ENCODE measurements at regions not wholly inside any gene's neighbourhood (a gene's known extent, or its start where the extent isn't known, plus 50 kb on each side); places are given as distances from the start of the nearest gene placed in this dataset.

DNA sequence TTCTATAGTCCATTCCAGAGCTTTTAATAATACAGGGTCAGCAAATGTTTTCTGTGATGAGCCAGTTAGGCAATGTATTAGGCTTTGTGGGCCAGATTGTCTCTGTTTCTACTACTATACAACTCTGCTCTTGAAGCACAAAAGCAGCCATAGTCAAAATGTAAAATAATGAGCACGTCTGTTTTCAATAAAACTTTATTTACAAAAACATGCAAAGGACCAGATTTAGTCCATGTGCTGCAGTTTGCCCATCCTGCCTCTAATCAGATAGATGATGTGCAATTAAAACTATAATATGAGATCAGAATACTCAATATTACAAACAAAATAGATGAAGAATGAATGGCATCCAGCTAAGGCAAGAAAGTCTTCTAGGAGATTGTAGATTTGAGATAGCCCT, 127.8 kb upstream of the FRMPD4 start:
- Histone ChIP-seq H4K20me1 (ENCODE audit: control insufficient read depth, extremely low read depth, insufficient read depth, low read length) (no peaks in the 10 kb centered on the region), H3K4me1 (ENCODE audit: control insufficient read depth, extremely low read depth, insufficient read depth, low read length) (peaks cover 35% of the 10 kb centered on the region), H3K9ac (ENCODE audit: control insufficient read depth, extremely low read depth, insufficient read depth, low read length) (no peak overlapping the region), H2AFZ (ENCODE audit: control insufficient read depth, low read length) (no peak overlapping the region), H3K4me2 (ENCODE audit: control insufficient read depth, extremely low read depth, insufficient read depth, low read depth, low read length) (no peak overlapping the region), H3K36me3 (ENCODE audit: control insufficient read depth in 2 of 2, extremely low read depth in 1 of 2, insufficient read depth in 2 of 2, low read length in 2 of 2) (no peaks in the 10 kb centered on the region), H3K27me3 (ENCODE audit: control insufficient read depth, extremely low read depth, insufficient read depth, low read length) (no peaks in the 10 kb centered on the region), H3K9me3 (ENCODE audit: control insufficient read depth, low read depth, low read length) (no peaks in the 10 kb centered on the region), H3K4me3 (ENCODE audit: control insufficient read depth in 2 of 3, extremely low read depth in 1 of 3, insufficient read depth in 2 of 3, low read depth in 1 of 3, low read length in 3 of 3) (no peak overlapping the region), H3K27ac (ENCODE audit: control insufficient read depth, insufficient read depth, low read length) (no peak overlapping the region), H3K9me1 (ENCODE audit: control insufficient read depth, extremely low read depth, insufficient read depth, low read length) (no peaks in the 10 kb centered on the region), H3K79me2 (ENCODE audit: control insufficient read depth, insufficient read depth, low read length) (no peaks in the 10 kb centered on the region)
- DNase-seq (ENCODE audit: low read depth, low spot score) (no peak), FAIRE-seq (no peak)
- dilution Hi-C loops (cut with MboI; ENCODE audit: extremely low pct_ligation_motif_present, low sequenced_read_pairs), result no loop called here
- TF ChIP-seq EZH2 (IDR thresholded peaks at IDR 0.05; ENCODE audit: low read length), result no peak
- TF ChIP-seq, protein P1, sequence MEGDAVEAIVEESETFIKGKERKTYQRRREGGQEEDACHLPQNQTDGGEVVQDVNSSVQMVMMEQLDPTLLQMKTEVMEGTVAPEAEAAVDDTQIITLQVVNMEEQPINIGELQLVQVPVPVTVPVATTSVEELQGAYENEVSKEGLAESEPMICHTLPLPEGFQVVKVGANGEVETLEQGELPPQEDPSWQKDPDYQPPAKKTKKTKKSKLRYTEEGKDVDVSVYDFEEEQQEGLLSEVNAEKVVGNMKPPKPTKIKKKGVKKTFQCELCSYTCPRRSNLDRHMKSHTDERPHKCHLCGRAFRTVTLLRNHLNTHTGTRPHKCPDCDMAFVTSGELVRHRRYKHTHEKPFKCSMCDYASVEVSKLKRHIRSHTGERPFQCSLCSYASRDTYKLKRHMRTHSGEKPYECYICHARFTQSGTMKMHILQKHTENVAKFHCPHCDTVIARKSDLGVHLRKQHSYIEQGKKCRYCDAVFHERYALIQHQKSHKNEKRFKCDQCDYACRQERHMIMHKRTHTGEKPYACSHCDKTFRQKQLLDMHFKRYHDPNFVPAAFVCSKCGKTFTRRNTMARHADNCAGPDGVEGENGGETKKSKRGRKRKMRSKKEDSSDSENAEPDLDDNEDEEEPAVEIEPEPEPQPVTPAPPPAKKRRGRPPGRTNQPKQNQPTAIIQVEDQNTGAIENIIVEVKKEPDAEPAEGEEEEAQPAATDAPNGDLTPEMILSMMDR (optimal IDR thresholded peaks at IDR 0.05 in 1 of 3, IDR thresholded peaks at IDR 0.05 in 1 of 3, conservative IDR thresholded peaks at IDR 0.05 in 1 of 3; ENCODE audit: extremely low read depth in 1 of 3, insufficient read depth in 2 of 3, low read length in 3 of 3), result no peak

DNA sequence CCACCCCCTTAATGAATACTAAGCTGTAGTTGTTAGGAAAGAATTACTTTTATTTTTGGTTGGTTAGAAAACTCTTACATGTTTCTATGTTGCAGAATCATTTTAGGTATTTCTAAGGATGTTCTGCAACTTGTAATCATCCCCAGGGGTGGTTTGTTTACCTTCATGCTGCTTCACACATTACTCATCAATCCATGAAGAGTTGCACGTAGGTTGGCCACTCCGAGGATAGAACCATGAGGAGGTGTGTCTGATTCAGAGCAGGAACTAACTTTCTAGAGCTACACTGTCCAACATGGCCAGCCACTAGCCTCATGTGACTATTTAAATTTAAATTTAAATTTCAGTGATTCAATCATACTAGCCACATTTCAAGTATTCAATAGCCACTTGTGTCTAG, 127.2 kb upstream of the FRMPD4 start:
- no peaks in the 10 kb centered on the region for H4K20me1 ChIP-seq (ENCODE audit: control insufficient read depth, extremely low read depth, insufficient read depth, low read length)
- FAIRE-seq (peak; percentile 83), DNase-seq (ENCODE audit: low read depth, low spot score) (peak; percentile 44)
- no peaks in the 10 kb centered on the region for H3K9me3 ChIP-seq (ENCODE audit: control insufficient read depth, low read depth, low read length)
- H3K4me3 ChIP-seq (ENCODE audit: control insufficient read depth in 2 of 3, extremely low read depth in 1 of 3, insufficient read depth in 2 of 3, low read depth in 1 of 3, low read length in 3 of 3), result no peak overlapping the region
- H3K27ac ChIP-seq (ENCODE audit: control insufficient read depth, insufficient read depth, low read length), result no peak overlapping the region
- H2AFZ ChIP-seq (ENCODE audit: control insufficient read depth, low read length), result no peak overlapping the region
- no peaks in the 10 kb centered on the region for H3K9me1 ChIP-seq (ENCODE audit: control insufficient read depth, extremely low read depth, insufficient read depth, low read length)
- no peaks in the 10 kb centered on the region for H3K27me3 ChIP-seq (ENCODE audit: control insufficient read depth, extremely low read depth, insufficient read depth, low read length)
- H3K9ac ChIP-seq (ENCODE audit: control insufficient read depth, extremely low read depth, insufficient read depth, low read length), result no peak overlapping the region
- no peaks in the 10 kb centered on the region for H3K36me3 ChIP-seq (ENCODE audit: control insufficient read depth in 2 of 2, extremely low read depth in 1 of 2, insufficient read depth in 2 of 2, low read length in 2 of 2)
- dilution Hi-C loops (cut with MboI; ENCODE audit: extremely low pct_ligation_motif_present, low sequenced_read_pairs), result no loop called here
- H3K4me1 ChIP-seq (ENCODE audit: control insufficient read depth, extremely low read depth, insufficient read depth, low read length), result peaks cover 35% of the 10 kb centered on the region
- TF ChIP-seq, protein P1 (optimal IDR thresholded peaks at IDR 0.05 in 1 of 3, IDR thresholded peaks at IDR 0.05 in 1 of 3, conservative IDR thresholded peaks at IDR 0.05 in 1 of 3; ENCODE audit: extremely low read depth in 1 of 3, insufficient read depth in 2 of 3, low read length in 3 of 3), result no peak
- no peak for TF ChIP-seq EZH2 (IDR thresholded peaks at IDR 0.05; ENCODE audit: low read length)
- no peak overlapping the region for H3K4me2 ChIP-seq (ENCODE audit: control insufficient read depth, extremely low read depth, insufficient read depth, low read depth, low read length)
- H3K79me2 ChIP-seq (ENCODE audit: control insufficient read depth, insufficient read depth, low read length), result no peaks in the 10 kb centered on the region
